Epithelial cell of esophagus (primary cell): ENCODE measurements at regions not wholly inside any gene's neighbourhood (a gene's known extent, or its start where the extent isn't known, plus 50 kb on each side); places are given as distances from the start of the nearest gene placed in this dataset.

ENCODE experiments used
- DNase-seq: peaks from one replicate; pipeline ENCODE4 v3.0.0; 2010; ENCODE audit warnings: low read depth
- H3K4me3 ChIP-seq: 2 replicates; pipeline ENCODE4 v1.5.1; 2011; ENCODE audit warnings: mild to moderate bottlenecking, low read length, control low read depth
- CTCF ChIP-seq: IDR thresholded peaks from 2 replicates; pipeline ENCODE4 v1.5.1; 2011; ENCODE audit warnings: low read depth, mild to moderate bottlenecking, low read length, control low read depth, inconsistent platforms; ENCODE audit not compliant: insufficient read depth; ENCODE audit errors: missing control alignments

- no peak for TF ChIP-seq CTCF
- no peak for DNase-seq
- no peak overlapping the region for H3K4me3 ChIP-seq
Measured at GRCh38 chr9:21574261-21574660, 92.1 kb upstream of the IFNE start.

DNA sequence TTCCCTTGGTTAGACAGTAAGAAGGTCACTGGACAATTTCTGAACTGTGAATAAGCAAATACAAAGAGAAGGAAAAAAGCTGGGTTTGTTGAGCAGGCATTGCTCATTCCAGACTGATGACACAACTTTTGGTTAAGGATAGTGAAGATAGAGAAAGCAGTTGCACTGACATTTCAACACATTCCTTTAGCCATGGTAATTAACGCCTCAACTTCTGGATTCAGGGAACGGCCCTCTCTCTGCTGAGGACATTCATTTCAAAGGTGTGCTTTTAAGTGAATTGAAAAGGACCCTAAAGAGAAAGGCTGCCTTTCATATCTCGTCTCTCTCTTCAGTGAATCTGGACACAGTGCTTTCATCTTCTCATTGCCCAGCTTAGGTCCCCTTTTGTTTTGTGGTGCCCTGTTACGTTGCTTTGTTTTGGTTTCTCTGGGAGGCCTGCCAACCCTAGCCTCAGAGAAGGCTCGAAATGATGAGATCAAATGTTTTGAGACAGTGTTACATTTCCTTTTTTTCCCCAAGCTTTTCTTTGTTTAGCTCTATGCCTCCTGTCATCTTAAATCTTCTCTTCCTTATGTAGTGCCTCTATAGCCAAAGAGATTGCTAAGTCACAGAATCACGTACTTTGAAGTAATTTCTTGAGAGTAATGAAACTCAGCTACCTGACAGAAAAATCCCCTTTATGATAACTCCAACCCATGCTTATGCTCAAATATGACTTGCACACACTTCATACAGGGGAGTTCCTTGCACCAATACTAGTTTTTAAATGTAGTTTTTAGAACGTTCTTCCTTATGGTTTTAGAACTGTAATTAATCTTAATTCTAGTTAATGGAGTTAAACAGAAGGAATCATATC lies 94.4 kb upstream of the IFNE start:
- H3K4me3 ChIP-seq, result peak overlapping the region; percentile 45
- peak; percentile 93 for DNase-seq
- TF ChIP-seq CTCF, result no peak

DNA sequence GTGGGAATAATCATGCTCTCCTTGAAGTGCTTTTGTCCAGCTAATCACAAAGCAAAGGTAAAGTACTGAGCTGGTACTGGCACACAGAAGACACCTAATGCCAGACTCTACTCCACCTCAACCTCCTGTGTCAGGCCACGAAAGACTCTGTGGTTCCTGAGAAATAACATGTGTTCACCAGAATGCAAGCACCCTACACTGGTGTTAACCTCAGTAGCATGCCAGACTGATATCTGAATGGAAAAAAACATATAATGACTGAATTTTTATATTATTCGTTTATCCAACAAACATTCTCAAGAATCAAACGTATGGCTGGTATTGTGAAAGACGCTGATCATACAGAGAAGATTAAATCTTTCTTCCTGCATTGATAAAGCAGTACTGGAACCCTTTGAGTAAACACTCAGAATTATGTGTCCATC lies 97.1 kb upstream of the IFNE start:
- no peak for DNase-seq
- no peak overlapping the region for H3K4me3 ChIP-seq
- TF ChIP-seq CTCF, result no peak

GRCh38 chr9:21579743-21580142 lies 97.6 kb upstream of the IFNE start:
- no peak overlapping the region for H3K4me3 ChIP-seq
- TF ChIP-seq CTCF, result no peak
- DNase-seq, result no peak

DNA sequence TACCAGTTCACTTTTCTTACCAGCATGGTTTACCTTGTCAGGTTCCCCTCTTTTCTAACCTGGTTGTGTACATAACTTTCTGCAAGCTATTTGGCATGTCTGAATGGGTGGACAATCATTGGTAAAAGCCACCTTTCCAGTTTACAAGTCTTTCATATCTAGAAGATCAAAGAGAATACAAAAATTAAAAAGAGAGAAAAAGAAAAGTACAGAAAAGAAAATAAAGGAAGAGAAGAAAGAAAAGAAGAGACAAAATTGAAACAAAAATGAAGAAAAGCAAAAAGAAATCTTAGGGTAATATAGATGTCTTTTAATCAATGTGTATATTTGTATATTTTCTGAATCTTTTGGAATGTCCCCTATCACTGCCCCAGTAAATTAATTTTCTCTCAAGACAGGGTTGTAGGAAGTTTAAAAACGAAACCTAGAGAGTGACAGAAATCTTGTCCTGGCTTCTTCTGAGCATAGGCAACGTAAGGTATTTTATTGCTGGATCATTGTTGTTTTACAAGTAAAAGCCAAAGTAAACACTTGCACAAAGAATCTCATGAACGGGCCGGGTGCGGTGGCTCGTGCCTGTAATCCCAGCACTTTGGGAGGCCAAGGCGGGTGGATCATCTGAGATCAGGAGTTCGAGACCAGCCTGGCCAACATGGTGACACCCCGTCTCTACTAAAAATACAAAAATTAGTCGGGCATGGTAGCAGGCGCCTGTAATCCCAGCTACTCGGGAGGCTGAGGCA lies 98.7 kb upstream of the IFNE start:
- peak; percentile 54 for DNase-seq
- no peak for TF ChIP-seq CTCF
- H3K4me3 ChIP-seq, result peak overlapping the region; percentile 21

GRCh38 chr9:21583628-21584377 lies 101.7 kb upstream of the IFNE start:
- DNase-seq, result no peak
- no peak overlapping the region for H3K4me3 ChIP-seq
- no peak for TF ChIP-seq CTCF
